GM12878 (cell line): ENCODE measurements at regions not wholly inside any gene's neighbourhood (a gene's known extent, or its start where the extent isn't known, plus 50 kb on each side); places are given as distances from the start of the nearest gene placed in this dataset.

Experiments used
- ATAC-seq: fragments of 200-7000 bp; cut with Tn5 transposase; 3 replicates; pipeline ENCODE4 v1.9.1; 2020; ENCODE audit warnings: mild to moderate bottlenecking, moderate library complexity
- BruUV-seq: library from RNA; stranded (reverse); fragments of 400-500 nt; replicated peaks from 2 replicates; lab custom pipeline; 2021; lab: Mats Ljungman, UMichigan
- CTCF ChIA-PET: fragments of 300-600 bp; sonication (Branson Sonifier 250); formaldehyde crosslinking; extraction: SDS; loops from one replicate; lab custom pipeline; 2021; ENCODE audit warnings: inconsistent platforms; lab: Yijun Ruan, JAX
- POLR2A ChIA-PET: fragments of 350-600 bp; formaldehyde crosslinking; extraction: SDS; loops from one replicate; lab custom pipeline; 2021; ENCODE audit warnings: inconsistent platforms; lab: Charles Lee
- RAD21 ChIA-PET: fragments of 300-600 bp; sonication (Branson Sonifier 250); formaldehyde crosslinking; loops from one replicate; lab custom pipeline; 2023; ENCODE audit warnings: antibody characterized with exemption; ENCODE audit not compliant: unreplicated experiment; lab: Charles Lee
- SMC1A ChIA-PET: fragments of 300-600 bp; sonication (Branson Sonifier 250); formaldehyde crosslinking; loops from one replicate; lab custom pipeline; 2023; ENCODE audit not compliant: unreplicated experiment, uncharacterized antibody; lab: Charles Lee
- DNase-seq: peaks from one replicate; pipeline ENCODE4 v3.0.0-alpha.2; 2011; ENCODE audit warnings: low read depth, low spot score
- FAIRE-seq: peaks from 3 replicates; lab custom pipeline; 2011; peaks lifted over from hg19 to GRCh38; lab: Jason Lieb, UNC
- H2AFZ ChIP-seq: 2 replicates; pipeline ENCODE4 v1.6.0; 2011; ENCODE audit warnings: low read depth, low read length, control low read depth; ENCODE audit not compliant: control insufficient read depth
- H3K27ac ChIP-seq: 2 replicates; pipeline ENCODE4 v1.5.1; 2011; ENCODE audit warnings: control low read depth; ENCODE audit not compliant: control insufficient read depth, insufficient read depth
- H3K27me3 ChIP-seq, 2 experiments: replicated peaks in 1 of 2; 2 replicates each; pipeline versions ENCODE4 v1.6.0 to v1.6.1; 2011; ENCODE audit warnings: low read length in 1 of 2; ENCODE audit not compliant: control insufficient read depth in 2 of 2, insufficient read depth in 2 of 2
- H3K36me3 ChIP-seq, 2 experiments: 2 replicates each; pipeline ENCODE4 v1.5.1; 2011; ENCODE audit warnings: low read length in 1 of 2; ENCODE audit not compliant: control insufficient read depth in 2 of 2, insufficient read depth in 2 of 2
- H3K4me1 ChIP-seq: 2 replicates; pipeline ENCODE4 v1.6.1; 2011; ENCODE audit warnings: mild to moderate bottlenecking, low read length, moderate library complexity, mixed read lengths; ENCODE audit not compliant: control insufficient read depth, insufficient read depth
- H3K4me2 ChIP-seq: 2 replicates; pipeline ENCODE4 v1.6.0; 2011; ENCODE audit warnings: control low read depth; ENCODE audit not compliant: control insufficient read depth, insufficient read depth
- H3K4me3 ChIP-seq: fragments of 200-600 bp; sonication (generic); 2 replicates; pipeline ENCODE4 v1.5.1; 2016
- H3K79me2 ChIP-seq: 2 replicates; pipeline ENCODE4 v1.6.0; 2011; ENCODE audit warnings: low read length; ENCODE audit not compliant: control insufficient read depth, insufficient read depth
- H3K9ac ChIP-seq: 2 replicates; pipeline ENCODE4 v1.8.0; 2011; ENCODE audit warnings: low read length, control low read depth, mixed read lengths; ENCODE audit not compliant: control insufficient read depth, insufficient read depth
- H3K9me3 ChIP-seq: replicated peaks from 3 replicates; pipeline ENCODE4 v1.5.1; 2011; ENCODE audit warnings: mild to moderate bottlenecking, low read length; ENCODE audit not compliant: control insufficient read depth, insufficient read depth
- H4K20me1 ChIP-seq: 2 replicates; pipeline ENCODE4 v1.6.0; 2011; ENCODE audit not compliant: control insufficient read depth, insufficient read depth
- BCL11A ChIP-seq: IDR thresholded peaks from 2 replicates; pipeline ENCODE4 v1.6.1; 2011; ENCODE audit warnings: low read depth, low read length
- CBX3 ChIP-seq: fragments of 200-600 bp; sonication (generic); IDR thresholded peaks from 2 replicates; pipeline ENCODE4 v1.6.1; 2016; ENCODE audit warnings: low read depth, borderline replicate concordance
- GATAD2B ChIP-seq: fragments of 450-650 bp; conservative IDR thresholded peaks from 2 replicates; pipeline ENCODE4 v1.6.1; 2017; ENCODE audit warnings: low read depth, mild to moderate bottlenecking, moderate library complexity
- HDGF ChIP-seq: fragments of 450-650 bp; IDR thresholded peaks from 2 replicates; pipeline ENCODE4 v1.6.1; 2016; ENCODE audit warnings: antibody characterized with exemption
- KLF5 ChIP-seq: fragments of 450-650 bp; IDR thresholded peaks from 2 replicates; pipeline ENCODE4 v1.6.1; 2014; ENCODE audit warnings: mild to moderate bottlenecking; ENCODE audit not compliant: partially characterized antibody
- NFXL1 ChIP-seq: fragments of 450-650 bp; IDR thresholded peaks from 2 replicates; pipeline ENCODE4 v1.6.1; 2017; ENCODE audit warnings: antibody characterized with exemption, mild to moderate bottlenecking, borderline replicate concordance
- POLR2A ChIP-seq: IDR thresholded peaks from 2 replicates; pipeline ENCODE4 v1.6.1; 2011; ENCODE audit warnings: low read depth, mild to moderate bottlenecking, low read length
- POU2F2 ChIP-seq: IDR thresholded peaks from 3 replicates; pipeline ENCODE4 v1.6.1; 2011; ENCODE audit warnings: low read depth, mild to moderate bottlenecking, low read length, borderline replicate concordance
- SP1 ChIP-seq: IDR thresholded peaks from one replicate; pipeline ENCODE4 v1.6.1; 2011; ENCODE audit warnings: low read depth, low read length
- STAT3 ChIP-seq: IDR thresholded peaks from 2 replicates; pipeline ENCODE4 v1.6.1; 2011; ENCODE audit warnings: low read depth, low read length, improper control_type of control experiment
- SUPT20H ChIP-seq: IDR thresholded peaks from 2 replicates; pipeline ENCODE4 v1.6.1; 2011; ENCODE audit warnings: low read depth, mild to moderate bottlenecking, low read length, moderate library complexity, borderline replicate concordance; ENCODE audit not compliant: control insufficient read depth
- SUZ12 ChIP-seq: fragments of 200-600 bp; sonication (generic); IDR thresholded peaks from one replicate; pipeline ENCODE4 v1.6.1; 2018; ENCODE audit warnings: antibody characterized with exemption, mild to moderate bottlenecking; ENCODE audit not compliant: unreplicated experiment
- ZNF384 ChIP-seq: IDR thresholded peaks from 2 replicates; pipeline ENCODE4 v1.6.1; 2012; ENCODE audit warnings: low read depth, mild to moderate bottlenecking, low read length, improper control_type of control experiment, borderline replicate concordance
- WGBS: methylation state at CpG from one replicate; pipeline ENCODE4 v1.1.6; 2016; ENCODE audit warnings: low lambda C conversion rate; ENCODE audit not compliant: insufficient replicate concordance, insufficient coverage; ENCODE audit errors: missing lambda C conversion rate; 5-methylcytosine and 5-hydroxymethylcytosine counted together
- in situ Hi-C: fragments of 300-500 bp; cut with MboI; formaldehyde crosslinking; loops from 9 replicates; pipeline ENCODE4 v1.14.3; 2018; ENCODE audit warnings: mixed read lengths
- intact Hi-C: fragments of 100-400 bp; cut with micrococcal nuclease; formaldehyde crosslinking; loops from one replicate; pipeline ENCODE4 v1.14.2; 2022; ENCODE audit not compliant: unreplicated experiment
- TF ChIP-seq, protein P1 (sequence below): fragments of 450-650 bp; conservative IDR thresholded peaks from 2 replicates; pipeline ENCODE4 v1.6.1; 2017; ENCODE audit warnings: mild to moderate bottlenecking, moderate library complexity
- TF ChIP-seq, protein P2 (sequence below): IDR thresholded peaks from 2 replicates; pipeline ENCODE4 v1.6.1; 2011; ENCODE audit warnings: low read depth, low read length, improper control_type of control experiment, borderline replicate concordance
- TF ChIP-seq, protein P3 (sequence below): IDR thresholded peaks from 2 replicates; pipeline ENCODE4 v1.6.1; 2011; ENCODE audit warnings: low read depth, mild to moderate bottlenecking, low read length, moderate library complexity, borderline replicate concordance; ENCODE audit errors: extremely low read depth

DNA sequence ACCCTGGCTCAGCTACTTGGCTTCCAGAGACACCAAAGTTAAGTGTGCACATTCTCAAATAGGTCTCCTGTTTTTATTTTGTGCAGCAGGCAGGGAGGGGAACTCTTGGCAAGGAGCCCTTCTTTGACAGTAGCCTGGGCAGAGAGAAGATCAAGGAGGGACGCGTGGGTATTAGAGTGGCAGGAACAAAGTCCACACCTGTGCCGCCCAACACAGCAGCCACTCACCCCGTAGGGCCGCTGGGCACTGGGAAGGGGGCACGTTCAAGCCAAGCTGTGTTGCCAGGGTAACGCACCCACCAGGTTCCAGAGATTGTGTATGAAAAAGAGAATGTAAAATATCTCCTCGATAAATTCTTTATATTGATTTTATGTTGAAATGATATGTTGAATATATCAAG is 229.3 kb upstream of the AGAP1 start:
- Histone ChIP-seq H3K36me3 (no peaks in the 10 kb centered on the region), H3K9me3 (no peaks in the 10 kb centered on the region; the same call in 2 of the 3 replicates), H3K4me1 (no peaks in the 10 kb centered on the region), H3K79me2 (no peaks in the 10 kb centered on the region), H3K9ac (no peak overlapping the region), H3K4me2 (no peak overlapping the region), H2AFZ (no peak overlapping the region), H3K27me3 (no peaks in the 10 kb centered on the region; a peak in 1 of 4 replicates), H3K4me3 (no peak overlapping the region), H3K27ac (no peak overlapping the region), H4K20me1 (no peaks in the 10 kb centered on the region)
- BruUV-seq: no TSS peak
- POLR2A ChIA-PET: no interaction called here
- in situ Hi-C loops (no loop called here), intact Hi-C loops (no loop called here)
- no peak for DNase-seq
- TF ChIP-seq POU2F2: no peak
- no peak for ATAC-seq
- CTCF ChIA-PET: no interaction called here
- RAD21 ChIA-PET: no interaction called here
- WGBS: 65% methylated on average over 8 of the region's 8 CpGs
- SMC1A ChIA-PET: no interaction called here
- no peak for FAIRE-seq

DNA sequence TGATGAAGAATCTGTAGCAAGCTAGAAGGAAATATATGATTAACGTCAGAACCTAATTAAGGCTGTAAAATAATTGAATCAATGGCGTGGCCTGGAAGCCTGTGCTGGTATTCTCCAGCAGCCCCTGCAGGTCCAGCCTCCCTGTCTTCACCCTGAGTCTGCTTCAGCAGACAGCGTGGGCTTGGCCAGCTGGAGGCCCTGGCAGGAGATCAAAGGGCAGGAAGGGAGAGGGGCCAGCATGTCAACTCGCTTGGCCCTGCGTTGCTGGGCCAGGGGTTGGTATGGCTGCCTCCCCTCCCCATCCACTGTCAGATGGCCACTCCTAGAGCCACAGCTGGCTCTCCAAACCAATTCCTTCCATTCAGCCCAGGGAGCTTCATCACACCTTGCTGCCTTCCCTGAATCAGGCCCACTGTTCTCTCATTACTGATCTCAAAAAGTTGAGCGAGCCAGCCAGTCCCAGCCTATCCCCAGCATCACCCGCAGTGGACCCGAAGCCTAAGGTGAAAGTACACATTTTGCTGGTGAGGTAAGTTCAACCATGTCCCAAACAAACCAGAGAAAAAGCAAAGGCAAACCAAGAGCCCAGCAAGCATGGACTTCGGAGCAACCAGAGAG is 228.4 kb upstream of the AGAP1 start:
- H3K79me2 ChIP-seq: no peaks in the 10 kb centered on the region
- H3K9me3 ChIP-seq: no peaks in the 10 kb centered on the region; the same call in 2 of the 3 replicates
- intact Hi-C loops (no loop called here), in situ Hi-C loops (no loop called here)
- no peak overlapping the region for H2AFZ ChIP-seq
- no peak overlapping the region for H3K4me3 ChIP-seq
- H3K36me3 ChIP-seq: no peaks in the 10 kb centered on the region
- ChIA-PET SMC1A (no interaction called here), POLR2A (no interaction called here), CTCF (no interaction called here), RAD21 (no interaction called here)
- H3K9ac ChIP-seq: no peak overlapping the region
- 16% methylated on average over 8 of the region's 9 CpGs for WGBS
- FAIRE-seq (no peak), ATAC-seq (no peak), DNase-seq (no peak)
- H3K4me2 ChIP-seq: no peak overlapping the region
- no peak overlapping the region for H3K27ac ChIP-seq
- no peaks in the 10 kb centered on the region for H4K20me1 ChIP-seq
- BruUV-seq: no TSS peak
- H3K4me1 ChIP-seq: peaks cover 1% of the 10 kb centered on the region
- no peaks in the 10 kb centered on the region; a peak in 1 of 4 replicates for H3K27me3 ChIP-seq
- TF ChIP-seq, protein P1, sequence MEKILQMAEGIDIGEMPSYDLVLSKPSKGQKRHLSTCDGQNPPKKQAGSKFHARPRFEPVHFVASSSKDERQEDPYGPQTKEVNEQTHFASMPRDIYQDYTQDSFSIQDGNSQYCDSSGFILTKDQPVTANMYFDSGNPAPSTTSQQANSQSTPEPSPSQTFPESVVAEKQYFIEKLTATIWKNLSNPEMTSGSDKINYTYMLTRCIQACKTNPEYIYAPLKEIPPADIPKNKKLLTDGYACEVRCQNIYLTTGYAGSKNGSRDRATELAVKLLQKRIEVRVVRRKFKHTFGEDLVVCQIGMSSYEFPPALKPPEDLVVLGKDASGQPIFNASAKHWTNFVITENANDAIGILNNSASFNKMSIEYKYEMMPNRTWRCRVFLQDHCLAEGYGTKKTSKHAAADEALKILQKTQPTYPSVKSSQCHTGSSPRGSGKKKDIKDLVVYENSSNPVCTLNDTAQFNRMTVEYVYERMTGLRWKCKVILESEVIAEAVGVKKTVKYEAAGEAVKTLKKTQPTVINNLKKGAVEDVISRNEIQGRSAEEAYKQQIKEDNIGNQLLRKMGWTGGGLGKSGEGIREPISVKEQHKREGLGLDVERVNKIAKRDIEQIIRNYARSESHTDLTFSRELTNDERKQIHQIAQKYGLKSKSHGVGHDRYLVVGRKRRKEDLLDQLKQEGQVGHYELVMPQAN: no peak
- TF ChIP-seq CBX3: no peak
- TF ChIP-seq POLR2A: no peak
- no peak for TF ChIP-seq NFXL1
- TF ChIP-seq SUZ12: no peak
- TF ChIP-seq, protein P2, sequence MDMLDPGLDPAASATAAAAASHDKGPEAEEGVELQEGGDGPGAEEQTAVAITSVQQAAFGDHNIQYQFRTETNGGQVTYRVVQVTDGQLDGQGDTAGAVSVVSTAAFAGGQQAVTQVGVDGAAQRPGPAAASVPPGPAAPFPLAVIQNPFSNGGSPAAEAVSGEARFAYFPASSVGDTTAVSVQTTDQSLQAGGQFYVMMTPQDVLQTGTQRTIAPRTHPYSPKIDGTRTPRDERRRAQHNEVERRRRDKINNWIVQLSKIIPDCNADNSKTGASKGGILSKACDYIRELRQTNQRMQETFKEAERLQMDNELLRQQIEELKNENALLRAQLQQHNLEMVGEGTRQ: no peak
- no peak for TF ChIP-seq HDGF
- no peak for TF ChIP-seq GATAD2B
- no peak for TF ChIP-seq KLF5
- TF ChIP-seq, protein P3, sequence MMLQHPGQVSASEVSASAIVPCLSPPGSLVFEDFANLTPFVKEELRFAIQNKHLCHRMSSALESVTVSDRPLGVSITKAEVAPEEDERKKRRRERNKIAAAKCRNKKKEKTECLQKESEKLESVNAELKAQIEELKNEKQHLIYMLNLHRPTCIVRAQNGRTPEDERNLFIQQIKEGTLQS: no peak
- no peak for TF ChIP-seq ZNF384
- no peak for TF ChIP-seq STAT3
- TF ChIP-seq SUPT20H: no peak
- TF ChIP-seq SP1: no peak
- TF ChIP-seq BCL11A: no peak
